Stimulated activated CD4-positive, alpha-beta T cell treated with anti-CD3 and anti-CD28 coated beads, Interleukin-4, amount 100 ng/mL, for 24 hours (primary cell): ENCODE measurements at regions not wholly inside any gene's neighbourhood (a gene's known extent, or its start where the extent isn't known, plus 50 kb on each side); places are given as distances from the start of the nearest gene placed in this dataset.

Experiments used
- DNase-seq: peaks from one replicate; pipeline ENCODE4 v3.0.0-alpha.2; 2020

DNA sequence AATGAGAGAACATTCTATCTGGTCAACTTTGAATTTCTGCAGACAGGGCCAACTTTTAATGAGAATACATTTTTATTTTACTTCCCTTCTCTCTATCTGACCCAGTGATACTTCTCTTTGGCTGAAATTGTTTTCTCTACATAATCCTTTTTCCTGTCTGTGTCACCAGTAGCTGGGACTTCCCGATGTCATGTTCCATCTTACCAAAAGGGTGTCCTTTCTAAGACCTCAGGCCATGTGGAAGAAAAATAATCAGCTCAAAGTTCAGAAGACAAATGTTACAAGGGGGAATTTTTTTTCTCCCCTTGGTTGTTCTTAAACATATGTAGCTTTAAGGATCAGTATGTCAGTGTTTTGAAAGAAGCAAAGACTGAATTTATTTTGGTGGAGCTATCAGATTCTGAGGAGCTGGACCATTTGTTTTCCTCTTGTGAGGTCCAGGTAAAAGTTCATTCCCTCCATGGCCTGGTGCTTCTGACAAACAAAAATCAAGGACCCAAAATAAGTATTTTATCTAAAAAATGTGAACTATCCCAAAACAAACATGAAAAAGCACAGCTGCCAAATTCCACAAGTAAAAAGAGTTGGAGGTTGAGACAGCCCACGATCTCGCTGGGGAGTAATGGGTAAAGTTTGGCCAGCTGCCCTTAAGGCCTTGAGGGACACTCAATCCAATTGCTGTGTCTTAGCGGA, 859.4 kb upstream of the NR2F2 start:
- no peak for DNase-seq

DNA sequence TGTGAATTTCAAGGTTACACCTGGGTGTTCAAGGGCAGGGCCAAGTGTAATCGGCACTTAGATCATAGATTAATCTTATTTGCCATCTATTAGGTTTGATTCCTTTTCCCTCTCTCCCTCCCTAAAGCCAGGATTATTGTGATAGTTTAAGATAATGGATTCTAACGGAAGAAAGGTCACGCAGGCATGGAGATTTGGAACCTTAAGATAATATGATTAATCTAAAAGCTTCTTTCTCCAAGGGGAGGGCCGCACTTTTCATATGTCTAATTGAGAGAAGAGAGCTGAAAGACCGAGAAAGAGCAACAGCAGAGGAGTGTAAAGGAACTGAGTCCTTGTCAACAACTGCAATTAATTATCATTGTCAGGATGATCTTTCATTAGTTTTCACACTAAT, 858.8 kb upstream of the NR2F2 start:
- no peak for DNase-seq

DNA sequence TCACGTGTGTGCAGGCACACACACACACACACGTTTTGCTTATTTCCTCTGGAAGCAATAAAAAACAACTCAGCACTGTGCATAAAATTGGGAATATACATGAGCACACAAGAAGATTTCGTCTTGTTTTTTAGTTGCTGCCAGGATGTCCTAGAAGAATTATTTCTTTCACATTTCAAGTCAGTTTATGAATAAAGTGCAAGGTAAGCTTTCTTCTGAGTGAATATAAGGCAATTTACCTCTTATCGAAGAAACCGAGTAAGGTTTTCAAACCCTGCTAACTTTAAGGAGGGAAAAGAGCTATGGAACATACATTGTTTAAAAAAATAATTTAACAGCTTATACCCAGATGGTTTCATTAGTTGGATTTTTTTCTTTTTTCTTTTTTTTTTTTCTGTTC, 855.4 kb upstream of the NR2F2 start:
- no peak for DNase-seq

DNA sequence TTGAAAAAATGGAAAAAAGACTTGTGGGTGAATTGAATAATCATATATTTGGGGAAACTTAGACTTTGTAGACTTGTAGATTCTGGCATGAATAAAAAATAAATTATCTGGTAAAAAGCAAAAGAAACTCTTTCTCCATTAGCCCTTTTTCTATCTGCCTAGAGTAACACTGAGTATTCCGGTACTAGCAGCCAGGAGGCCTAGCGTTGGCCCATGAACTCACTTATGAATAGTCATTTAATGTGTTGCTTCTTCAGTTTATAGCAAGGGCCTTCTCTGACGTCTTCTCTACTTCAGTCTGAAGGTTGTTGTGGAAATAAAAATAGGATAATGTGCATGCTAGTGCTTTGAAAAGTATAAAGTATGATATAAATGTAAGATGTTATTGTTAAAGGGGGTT, 851.2 kb upstream of the NR2F2 start:
- no peak for DNase-seq

DNA sequence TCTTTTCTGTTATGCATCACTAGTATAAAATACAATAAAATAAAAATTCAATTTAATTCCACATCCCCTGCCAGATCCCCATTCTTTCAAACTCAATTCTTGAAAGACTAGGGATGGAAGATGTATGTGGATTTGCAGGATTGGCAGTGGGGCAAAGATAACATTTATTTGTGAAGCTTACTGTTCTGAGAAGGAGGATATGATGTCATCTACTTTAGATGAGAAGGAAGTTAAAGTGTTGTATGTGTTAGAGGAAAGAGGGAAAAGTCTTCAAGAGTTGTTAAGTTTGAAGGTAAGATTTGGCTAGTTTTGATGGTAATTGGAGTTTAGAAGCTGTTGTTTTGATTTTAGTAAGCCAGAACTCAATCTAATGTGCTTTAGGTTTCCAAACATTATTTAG, 845.1 kb upstream of the NR2F2 start:
- no peak for DNase-seq

DNA sequence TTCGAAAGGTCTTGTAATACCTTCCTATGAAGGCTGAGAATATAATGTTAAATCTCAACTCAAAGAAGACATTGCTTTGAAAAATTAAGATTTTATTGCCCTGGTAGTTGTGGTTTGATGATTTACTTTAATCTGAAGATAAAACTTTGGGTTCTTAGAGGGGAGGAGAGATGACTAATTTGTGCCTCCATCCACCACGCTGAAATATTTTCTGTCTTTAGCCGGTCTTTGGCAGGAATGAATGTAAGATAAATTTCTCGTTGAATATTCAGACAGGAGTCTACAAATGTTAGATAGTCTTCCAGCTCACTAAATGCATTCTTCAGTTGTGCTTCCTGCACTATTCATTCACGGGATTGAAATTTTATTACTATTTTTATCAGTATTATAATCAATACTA, 844.3 kb upstream of the NR2F2 start:
- no peak for DNase-seq

DNA sequence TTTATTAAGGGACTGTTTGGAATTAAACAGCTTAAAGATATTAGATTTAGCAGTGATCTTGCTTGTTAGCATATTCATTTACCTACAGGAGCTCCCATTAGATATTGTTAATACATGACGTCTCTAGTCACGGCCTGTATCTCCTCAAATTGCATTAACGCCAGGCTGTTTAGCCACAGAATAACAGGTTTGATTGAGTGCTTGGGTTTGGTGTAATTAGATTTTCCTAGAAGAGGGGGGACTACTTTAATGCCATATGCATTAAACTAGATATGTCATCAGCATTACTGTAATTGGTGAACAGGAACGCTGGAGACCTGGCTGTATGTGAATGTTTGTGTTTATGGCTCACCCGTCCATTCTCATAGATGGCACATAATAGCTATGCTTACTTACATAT, 841.4 kb upstream of the NR2F2 start:
- DNase-seq, result no peak

DNA sequence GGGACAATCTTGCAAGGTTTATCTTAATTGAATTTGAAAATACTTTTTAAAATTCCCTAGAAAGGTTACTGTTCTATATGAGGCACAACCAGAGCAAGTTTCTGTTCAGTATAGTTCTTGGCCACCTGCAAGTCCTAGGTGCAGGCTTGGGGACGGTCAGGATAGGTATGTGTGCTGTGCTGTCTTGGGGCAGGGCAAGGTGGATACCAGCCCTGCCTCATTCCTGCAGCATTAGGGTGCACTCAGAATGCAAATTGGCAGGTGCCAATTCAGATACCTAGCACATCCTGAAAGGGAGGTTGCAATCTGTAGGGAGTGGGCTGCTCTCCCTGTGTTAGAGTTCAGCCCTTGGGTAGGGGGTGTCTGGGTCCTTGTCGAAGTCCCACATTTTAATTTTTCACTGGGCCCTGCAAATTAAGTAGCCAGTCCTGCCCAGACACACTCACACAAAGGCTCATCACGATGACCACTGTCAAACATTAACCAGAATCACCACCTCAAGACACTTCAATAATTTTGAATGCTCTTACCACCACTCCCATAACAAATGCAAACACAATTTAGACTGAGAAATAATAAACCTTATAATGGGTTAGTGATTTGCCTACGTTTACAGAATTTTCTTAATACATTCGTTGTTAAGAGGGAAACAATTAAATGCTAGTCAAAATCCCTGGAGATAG, 838.0 kb upstream of the NR2F2 start:
- no peak for DNase-seq

DNA sequence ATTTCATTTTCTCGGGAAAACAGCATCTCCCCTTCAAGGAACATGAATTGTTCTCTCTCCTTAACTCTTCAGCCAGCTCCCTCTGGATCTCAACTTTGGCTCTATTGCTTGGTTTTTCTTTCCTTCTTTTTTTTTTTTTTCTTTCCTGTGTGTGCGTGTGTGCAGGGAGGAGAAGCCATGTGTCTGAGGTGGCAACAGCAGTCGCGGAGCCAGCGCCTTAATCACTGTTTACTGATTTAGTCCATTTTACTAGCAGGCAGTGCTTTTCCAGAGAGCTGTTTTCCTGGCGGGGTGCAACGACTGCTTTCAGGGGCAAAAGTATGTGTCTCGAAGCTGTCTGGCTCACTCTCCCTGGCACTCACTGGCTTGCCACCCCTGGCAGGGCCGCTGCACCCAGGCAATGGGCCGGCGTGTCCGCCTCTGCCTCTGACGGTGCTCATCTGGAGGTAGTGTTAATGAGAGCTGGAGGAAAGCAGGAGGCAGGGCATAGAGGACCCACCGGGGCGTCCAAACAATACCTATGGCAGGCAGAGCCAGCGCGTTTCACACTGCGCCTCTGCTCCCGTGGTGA, 835.4 kb upstream of the NR2F2 start:
- DNase-seq, result no peak

DNA sequence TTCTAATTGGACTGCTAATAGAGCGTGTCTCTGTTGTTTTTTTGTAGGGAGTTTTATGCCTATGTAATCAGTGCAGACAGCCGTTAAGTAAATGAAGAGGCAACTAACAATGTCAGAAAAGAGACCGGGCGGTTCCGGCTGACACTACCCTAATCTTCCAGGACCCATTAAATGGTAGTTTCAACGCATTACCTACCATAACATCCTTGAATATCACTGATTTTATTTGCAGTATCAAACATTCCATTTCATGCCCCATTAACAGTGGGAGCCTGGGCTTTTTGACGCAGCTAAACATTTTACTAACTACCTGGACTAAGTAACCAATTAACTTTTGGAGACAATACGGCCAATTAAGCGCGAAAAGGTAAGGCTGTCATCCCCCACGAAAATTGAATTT, 832.9 kb upstream of the NR2F2 start:
- no peak for DNase-seq

DNA sequence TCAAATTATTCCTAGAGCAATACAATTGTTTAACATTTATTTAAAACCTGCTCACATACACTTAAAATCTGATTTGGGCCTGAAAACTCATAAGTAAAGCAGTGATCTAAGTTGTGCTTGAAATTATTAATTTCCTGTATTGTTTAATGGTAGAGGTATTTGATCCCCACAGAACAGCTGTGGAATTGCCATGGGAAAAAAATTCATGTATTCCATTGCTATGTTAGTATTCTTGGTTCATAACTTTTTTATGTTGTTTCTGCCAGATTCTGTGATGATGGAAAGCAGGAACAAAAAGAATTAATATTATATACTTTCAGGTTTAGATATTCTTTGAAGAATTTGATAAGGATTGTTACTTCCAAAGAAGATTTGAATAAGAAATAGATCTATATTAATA, 831.5 kb upstream of the NR2F2 start:
- no peak for DNase-seq

DNA sequence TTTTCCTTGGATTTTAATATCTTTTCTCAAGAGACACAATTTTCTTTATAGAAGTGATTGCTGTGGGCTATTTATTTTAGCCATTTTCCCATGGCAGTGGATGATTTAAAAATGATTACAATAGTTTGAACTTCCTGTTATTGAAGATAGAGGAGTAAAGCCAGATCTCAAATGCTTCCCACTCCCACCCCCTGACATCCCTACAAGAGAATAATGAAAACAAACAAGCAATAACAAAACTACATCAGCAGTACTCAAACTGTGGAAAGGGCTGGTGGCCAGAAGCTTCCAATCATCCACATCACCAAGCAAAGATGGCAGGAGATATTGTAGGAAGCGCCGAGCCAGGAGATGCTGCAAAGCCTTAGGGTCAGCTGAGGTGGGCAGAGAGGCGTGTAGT, 831.1 kb upstream of the NR2F2 start:
- DNase-seq, result no peak

DNA sequence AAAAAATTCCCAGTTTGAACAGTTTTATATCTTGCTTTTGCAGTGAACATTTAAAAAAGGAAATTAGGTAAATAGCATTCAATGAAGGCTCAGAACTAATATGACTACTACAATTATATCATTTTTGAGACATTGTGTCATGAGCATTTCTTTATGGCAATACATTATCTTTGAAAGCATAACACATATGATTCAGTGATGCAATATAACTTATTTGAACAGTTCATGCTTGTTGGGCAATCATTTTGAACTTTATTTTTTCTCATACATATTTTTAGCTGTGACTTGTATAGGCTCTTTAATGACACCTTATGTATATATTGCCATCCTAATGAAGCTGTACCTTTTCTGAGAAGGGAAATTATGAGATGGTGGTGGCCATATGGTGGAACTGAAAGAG, 828.6 kb upstream of the NR2F2 start:
- DNase-seq, result no peak

DNA sequence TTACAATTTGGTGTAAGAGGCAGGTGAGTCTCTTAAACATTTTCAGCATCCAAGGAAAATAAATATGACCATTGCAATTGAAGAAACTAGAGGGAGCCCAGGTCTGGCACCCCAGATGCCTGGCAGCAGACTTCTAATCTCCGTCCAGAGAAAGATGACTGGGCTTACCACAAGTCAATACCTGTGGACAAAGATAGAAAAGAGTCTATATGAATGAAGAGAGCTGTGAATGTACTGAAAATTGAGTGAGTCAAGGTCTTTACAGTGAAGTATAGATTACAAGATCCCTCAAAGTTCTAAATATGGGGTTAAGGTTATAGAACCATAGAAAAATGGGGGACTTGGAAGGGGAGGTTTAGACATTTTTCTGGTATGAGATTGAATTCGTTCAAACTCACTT, 827.4 kb upstream of the NR2F2 start:
- DNase-seq, result no peak

DNA sequence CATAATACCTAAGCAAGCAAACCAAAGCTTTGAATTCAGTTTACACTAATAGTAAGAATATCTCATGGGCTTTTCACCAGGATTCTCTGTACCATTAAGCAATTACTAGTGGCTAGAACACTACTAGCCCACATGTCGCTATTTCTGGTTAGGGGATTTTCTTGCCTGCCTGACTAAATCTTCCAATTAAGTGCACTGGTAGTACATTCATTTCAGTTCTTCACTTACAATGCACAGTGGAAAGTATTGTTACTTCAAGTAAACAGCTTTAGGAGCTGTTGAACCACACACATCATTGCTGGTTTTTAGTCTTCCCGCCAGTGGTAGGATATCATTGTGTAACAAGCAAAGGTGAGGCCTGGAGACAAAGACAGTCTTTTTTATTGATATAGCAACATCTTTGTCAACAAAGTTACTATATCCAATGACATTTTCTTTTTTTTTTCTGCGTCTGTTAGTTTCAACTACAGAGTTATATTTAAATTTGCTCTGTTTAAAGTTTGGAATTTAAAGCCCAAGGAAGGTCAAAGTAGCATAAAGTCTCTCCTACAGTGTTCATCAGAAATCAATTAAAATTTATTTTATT, 826.8 kb upstream of the NR2F2 start:
- no peak for DNase-seq

DNA sequence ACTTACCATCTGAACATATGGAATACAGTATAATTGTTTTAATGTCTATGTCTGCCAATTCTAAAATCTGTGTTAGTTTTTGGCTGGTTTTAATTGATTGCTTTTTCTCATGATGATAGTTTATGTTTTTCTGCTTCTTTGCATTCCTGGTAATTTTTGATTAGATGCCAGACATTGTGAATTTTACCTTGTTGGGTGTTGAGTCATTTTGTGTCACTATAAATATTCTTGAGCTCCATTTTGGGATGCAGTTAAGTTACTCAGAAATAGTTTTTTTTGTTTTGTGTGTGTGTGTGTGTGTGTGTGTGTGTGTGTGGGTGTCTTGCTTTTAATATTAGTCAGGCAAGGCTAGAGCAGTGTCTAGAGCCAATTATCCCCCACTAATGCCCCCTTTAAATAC, 818.8 kb upstream of the NR2F2 start:
- DNase-seq, result no peak

DNA sequence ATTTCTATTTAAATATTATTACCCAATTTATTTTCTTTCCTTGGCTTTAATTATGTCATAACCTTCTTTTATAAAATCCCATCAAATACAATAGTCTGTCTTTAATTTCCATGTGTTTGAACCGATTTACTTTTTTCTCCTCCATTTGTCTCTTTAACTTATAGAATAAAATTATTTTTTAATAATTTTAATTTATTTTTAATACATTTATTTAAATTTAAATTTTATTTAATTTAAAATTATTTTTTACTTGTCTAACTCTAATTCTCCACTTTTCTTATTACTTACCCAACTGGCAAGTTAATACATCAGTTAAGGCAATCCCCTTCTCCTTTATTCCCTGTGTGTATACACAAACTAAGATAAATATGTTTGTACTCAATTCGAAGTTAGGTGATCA, 817.6 kb upstream of the NR2F2 start:
- no peak for DNase-seq

DNA sequence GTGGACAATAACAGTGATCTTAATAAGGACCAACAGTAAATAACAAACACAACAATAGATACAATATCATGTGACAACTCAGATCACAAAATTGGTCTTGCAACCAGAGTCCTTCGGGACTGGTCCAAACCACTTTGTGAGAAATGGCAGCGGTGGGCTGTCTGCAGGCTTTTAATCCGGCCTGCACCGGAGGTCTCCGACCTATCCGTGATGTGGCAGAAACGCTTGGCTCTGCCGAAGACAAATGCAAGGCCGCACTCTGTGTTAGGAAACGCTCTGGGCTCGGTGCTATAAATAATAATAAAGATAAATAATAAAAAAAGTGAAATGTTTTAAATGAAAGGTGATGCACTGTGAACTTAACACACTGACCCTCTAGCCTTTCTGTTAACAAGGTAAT, 810.6 kb upstream of the NR2F2 start:
- DNase-seq, result no peak

DNA sequence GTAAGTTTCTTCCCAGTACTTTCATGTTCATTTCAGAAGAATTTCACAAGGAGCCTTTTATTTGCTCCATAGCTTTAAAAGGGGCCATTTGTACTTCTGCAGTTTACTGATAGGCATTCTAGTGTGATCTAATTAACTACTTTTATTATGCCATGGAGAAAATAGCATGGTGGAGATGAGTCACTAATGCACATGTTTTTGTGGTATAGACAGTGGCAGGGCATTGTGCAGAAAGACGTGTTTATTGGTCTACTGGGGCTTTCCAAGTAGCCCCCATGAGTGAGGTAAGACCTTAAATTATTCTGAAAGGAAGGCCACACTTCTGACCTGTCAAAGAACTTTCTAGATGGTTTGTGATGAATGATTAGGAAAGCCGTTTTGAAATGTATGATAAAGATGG, 810.0 kb upstream of the NR2F2 start:
- DNase-seq, result no peak

DNA sequence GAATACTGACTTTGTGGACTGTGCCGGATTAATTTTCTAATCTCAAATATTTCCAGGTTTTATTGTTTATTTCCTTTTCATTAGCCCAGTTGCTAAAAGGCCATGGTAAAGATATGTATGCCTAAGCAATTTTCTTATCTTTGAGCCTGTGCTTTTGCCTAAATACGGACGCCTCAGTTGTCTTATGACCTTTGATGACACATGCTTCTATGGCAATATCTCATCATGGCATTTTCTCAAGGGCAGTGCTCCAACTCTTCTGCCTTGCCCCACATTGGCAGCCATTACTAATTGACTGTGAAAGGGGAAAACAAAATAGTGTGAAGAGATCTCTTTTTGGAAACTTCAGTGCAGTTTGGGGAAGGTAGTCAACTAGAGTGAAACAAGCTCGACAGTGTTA, 809.6 kb upstream of the NR2F2 start:
- no peak for DNase-seq

DNA sequence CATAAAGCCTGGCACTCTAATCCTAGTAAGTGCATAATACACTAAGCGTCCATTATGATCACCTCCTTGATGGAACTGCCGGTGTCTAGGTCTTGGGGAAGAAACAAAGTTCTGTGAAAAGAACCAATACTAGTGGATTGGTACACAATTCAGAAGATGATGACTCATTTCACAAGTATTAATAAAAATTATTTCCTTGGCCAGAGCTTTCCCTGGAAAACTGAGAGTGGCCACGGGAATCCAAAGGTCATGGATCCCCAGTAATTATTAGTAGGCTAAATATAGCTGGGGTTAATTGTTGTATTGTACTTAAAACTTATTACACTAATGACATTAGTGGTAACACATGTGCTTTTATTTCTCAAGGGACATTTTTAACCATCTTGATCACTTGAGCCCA, 808.0 kb upstream of the NR2F2 start:
- DNase-seq, result no peak

DNA sequence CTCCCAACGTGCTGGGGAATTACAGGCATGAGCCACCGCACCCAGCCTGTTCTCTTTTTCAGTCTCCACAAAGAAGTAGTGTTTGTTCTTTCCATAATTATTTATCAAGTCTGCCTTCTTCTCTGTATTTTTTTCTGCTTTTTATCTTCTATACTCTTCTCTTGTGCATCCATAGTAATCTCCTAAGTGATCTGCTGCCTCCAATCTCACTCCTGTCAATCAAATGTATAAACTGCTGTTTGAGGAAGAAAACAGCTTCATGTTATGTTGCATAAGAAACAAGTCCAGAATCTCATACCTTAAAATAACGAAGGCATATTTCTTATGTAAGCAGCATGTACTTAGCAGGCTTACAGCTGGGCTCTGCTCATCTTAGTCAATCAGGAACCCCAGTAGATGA, 801.6 kb upstream of the NR2F2 start:
- DNase-seq, result no peak

DNA sequence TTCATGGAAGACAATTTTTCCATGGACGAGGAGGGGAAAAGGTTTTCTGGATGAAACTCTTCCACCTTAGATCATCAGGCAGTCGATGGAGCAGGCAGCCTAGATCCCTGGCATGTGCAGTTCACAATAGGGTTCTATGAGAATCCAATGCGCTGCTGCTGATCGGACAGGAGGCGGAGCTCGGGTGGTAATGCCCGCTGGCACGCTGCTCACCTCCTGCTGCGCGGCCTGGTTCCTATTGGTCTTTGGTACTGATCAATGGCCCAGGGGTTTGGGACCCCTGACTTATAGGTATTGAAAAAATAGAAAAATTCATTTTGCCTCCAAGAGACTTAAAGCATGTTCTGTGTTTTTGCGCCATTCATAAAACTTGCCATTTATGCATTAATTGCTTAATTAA, 793.9 kb upstream of the NR2F2 start:
- DNase-seq, result no peak

DNA sequence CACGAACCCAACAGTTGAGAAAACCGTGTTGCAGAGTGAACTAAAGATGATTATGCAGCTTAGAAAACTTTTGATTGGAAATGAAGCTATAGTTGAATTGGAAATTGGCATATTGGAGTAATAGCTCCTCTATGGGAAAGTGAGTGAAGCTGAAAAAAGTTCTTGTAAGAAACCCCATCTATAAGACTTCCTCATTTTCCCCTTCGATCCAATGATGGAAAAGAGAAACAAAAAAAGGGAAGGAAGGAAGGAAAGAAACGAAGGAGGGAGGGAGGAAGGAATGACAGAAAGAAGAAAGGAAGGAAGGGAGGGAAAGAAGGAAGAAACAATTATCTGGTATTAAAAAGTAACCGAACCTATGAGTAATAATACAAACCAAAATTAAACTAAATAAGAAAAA, 791.8 kb upstream of the NR2F2 start:
- no peak for DNase-seq

DNA sequence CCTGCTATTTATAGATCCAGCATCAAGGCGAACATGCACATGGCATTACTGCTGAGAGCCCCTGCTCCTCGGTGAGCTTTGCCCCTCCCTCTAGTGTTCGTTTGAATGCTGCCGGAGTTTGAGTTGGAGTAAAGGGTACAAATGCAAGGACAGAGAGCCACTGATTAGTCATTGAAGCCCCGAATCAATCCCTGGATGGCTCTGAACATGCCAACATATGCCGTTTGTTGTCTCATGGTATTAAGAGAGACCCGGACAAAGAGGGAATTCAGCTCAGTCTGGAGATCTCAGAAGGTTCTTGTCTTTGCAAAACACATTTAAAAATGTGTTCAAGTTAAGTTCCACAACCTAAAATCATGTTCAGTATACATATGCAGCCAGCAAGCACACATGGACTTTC, 789.2 kb upstream of the NR2F2 start:
- DNase-seq, result no peak
